GM12891 (cell line): ENCODE measurements at regions not wholly inside any gene's neighbourhood (a gene's known extent, or its start where the extent isn't known, plus 50 kb on each side); places are given as distances from the start of the nearest gene placed in this dataset.

ENCODE experiments used
- PAX5 ChIP-seq: IDR thresholded peaks from 2 replicates; pipeline ENCODE4 v1.6.1; 2011; ENCODE audit warnings: low read length, moderate library complexity, mild to moderate bottlenecking; ENCODE audit not compliant: insufficient read depth, severe bottlenecking
- POLR2A ChIP-seq: IDR thresholded peaks from 2 replicates; pipeline ENCODE4 v1.6.1; 2011; ENCODE audit warnings: low read depth, low read length, control low read depth
- POLR2AphosphoS5 ChIP-seq: IDR thresholded peaks from 2 replicates; pipeline ENCODE4 v1.6.1; 2011; ENCODE audit warnings: low read depth, low read length, control low read depth
- TAF1 ChIP-seq: IDR thresholded peaks from 2 replicates; pipeline ENCODE4 v1.6.1; 2011; ENCODE audit warnings: low read depth, low read length, control low read depth

DNA sequence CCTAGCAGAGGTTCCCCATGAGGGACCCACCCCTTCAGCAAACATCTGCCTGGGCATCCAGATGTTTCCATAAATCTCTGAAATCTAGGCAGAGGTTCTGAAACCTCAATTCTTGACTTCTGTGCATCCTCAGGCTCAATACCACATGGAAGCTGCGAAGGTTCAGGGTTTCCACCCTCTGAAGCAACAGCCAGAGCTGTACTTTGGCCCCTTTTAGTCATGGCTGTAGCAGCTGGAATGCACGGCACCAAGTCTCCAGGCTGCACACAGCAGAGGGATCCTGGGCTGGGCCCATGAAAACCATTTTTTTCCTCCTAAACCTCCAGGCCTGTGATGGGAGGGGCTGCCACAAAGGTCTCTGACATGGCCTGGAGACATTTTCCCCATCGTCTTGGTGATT is 93.0 kb upstream of the FIGN start:
- no peak for TF ChIP-seq POLR2AphosphoS5
- no peak for TF ChIP-seq POLR2A
- TF ChIP-seq PAX5 = no peak
- no peak for TF ChIP-seq TAF1
